Activated B cell treated with CpG ODN at 0.5 μM for 24 hours (primary cell): ENCODE measurements at regions not wholly inside any gene's neighbourhood (a gene's known extent, or its start where the extent isn't known, plus 50 kb on each side); places are given as distances from the start of the nearest gene placed in this dataset.

Experiments used
- ATAC-seq: fragments of 200-7000 bp; cut with Tn5 transposase; one replicate; pipeline ENCODE4 v1.10.0; 2021; ENCODE audit warnings: low read depth, mild to moderate bottlenecking, moderate library complexity
- CTCF ChIA-PET: fragments of 350-600 bp; sonication (Branson Sonifier 250); formaldehyde crosslinking; loops from one replicate; lab custom pipeline; 2021; ENCODE audit warnings: antibody characterized with exemption; lab: Charles Lee
- POLR2A ChIA-PET: fragments of 350-600 bp; sonication (Branson Sonifier 250); formaldehyde crosslinking; loops from one replicate; lab custom pipeline; 2021; ENCODE audit warnings: antibody characterized with exemption; lab: Charles Lee
- DNase-seq: peaks from one replicate; pipeline ENCODE4 v3.0.0; 2022
- H3K27ac Mint-ChIP-seq: one replicate; pipeline ENCODE4 v1.8.0; 2020; ENCODE audit warnings: mixed read lengths
- H3K27me3 Mint-ChIP-seq: one replicate; pipeline ENCODE4 v1.8.0; 2021; ENCODE audit warnings: mixed read lengths
- H3K36me3 Mint-ChIP-seq: one replicate; pipeline ENCODE4 v1.8.0; 2021; ENCODE audit warnings: low read depth, mixed read lengths
- H3K4me1 Mint-ChIP-seq: one replicate; pipeline ENCODE4 v1.8.0; 2021; ENCODE audit warnings: mixed read lengths
- H3K4me3 Mint-ChIP-seq: one replicate; pipeline ENCODE4 v1.8.0; 2020; ENCODE audit warnings: mild to moderate bottlenecking, mixed read lengths
- H3K9me3 Mint-ChIP-seq: one replicate; pipeline ENCODE4 v1.8.0; 2020; ENCODE audit warnings: mixed read lengths
- CTCF ChIP-seq: fragments of 200-600 bp; IDR thresholded peaks from one replicate; pipeline ENCODE4 v1.8.0; 2022; ENCODE audit warnings: antibody characterized with exemption, mild to moderate bottlenecking
- intact Hi-C: fragments of 100-400 bp; cut with micrococcal nuclease; formaldehyde crosslinking; loops from one replicate; pipeline ENCODE4 v1.15.1; 2024

- intact Hi-C loops: no loop called here
- H3K36me3 Mint-ChIP-seq: no peaks in the 10 kb centered on the region
- CTCF ChIA-PET: no interaction called here
- DNase-seq (no peak), ATAC-seq (no peak)
- no peak for TF ChIP-seq CTCF
- H3K4me3 Mint-ChIP-seq: no peak overlapping the region
- POLR2A ChIA-PET: no interaction called here
- H3K9me3 Mint-ChIP-seq: no peaks in the 10 kb centered on the region
- no peaks in the 10 kb centered on the region for H3K4me1 Mint-ChIP-seq
- peaks cover 7% of the 10 kb centered on the region for H3K27me3 Mint-ChIP-seq
- no peak overlapping the region for H3K27ac Mint-ChIP-seq
These were observed 184.7 kb downstream of the PLPP4 start for GRCh38 chr10:120641695-120642094.

- CTCF ChIA-PET: no interaction called here
- ATAC-seq (no peak), DNase-seq (no peak)
- intact Hi-C loops: no loop called here
- Mint-ChIP-seq H3K36me3 (no peaks in the 10 kb centered on the region), H3K27ac (no peak overlapping the region), H3K4me1 (no peaks in the 10 kb centered on the region), H3K9me3 (no peaks in the 10 kb centered on the region), H3K27me3 (peaks cover 3% of the 10 kb centered on the region), H3K4me3 (no peak overlapping the region)
- no peak for TF ChIP-seq CTCF
- POLR2A ChIA-PET: no interaction called here
These were observed 186.3 kb downstream of the PLPP4 start for GRCh38 chr10:120643351-120643750.

GRCh38 chr10:120644556-120645410 lies 187.8 kb downstream of the PLPP4 start:
- Mint-ChIP-seq H3K27ac (no peak overlapping the region), H3K9me3 (no peaks in the 10 kb centered on the region), H3K4me3 (no peak overlapping the region), H3K36me3 (no peaks in the 10 kb centered on the region), H3K4me1 (no peaks in the 10 kb centered on the region), H3K27me3 (peaks cover 3% of the 10 kb centered on the region)
- DNase-seq: no peak
- ATAC-seq: no peak
- TF ChIP-seq CTCF: no peak
- intact Hi-C loops: no loop called here
- ChIA-PET CTCF (no interaction called here), POLR2A (no interaction called here)

GRCh38 chr10:120646159-120646732 lies 189.2 kb downstream of the PLPP4 start:
- no peaks in the 10 kb centered on the region for H3K36me3 Mint-ChIP-seq
- H3K4me1 Mint-ChIP-seq: no peaks in the 10 kb centered on the region
- POLR2A ChIA-PET: no interaction called here
- no peak overlapping the region for H3K4me3 Mint-ChIP-seq
- intact Hi-C loops: no loop called here
- ATAC-seq (no peak), DNase-seq (no peak)
- TF ChIP-seq CTCF: no peak
- no peak overlapping the region for H3K27ac Mint-ChIP-seq
- no peaks in the 10 kb centered on the region for H3K9me3 Mint-ChIP-seq
- peaks cover 3% of the 10 kb centered on the region for H3K27me3 Mint-ChIP-seq
- CTCF ChIA-PET: no interaction called here

- ChIA-PET CTCF (no interaction called here), POLR2A (no interaction called here)
- no peak for TF ChIP-seq CTCF
- intact Hi-C loops: no loop called here
- Mint-ChIP-seq H3K9me3 (no peaks in the 10 kb centered on the region), H3K4me1 (no peaks in the 10 kb centered on the region), H3K27me3 (peaks cover 3% of the 10 kb centered on the region), H3K36me3 (no peaks in the 10 kb centered on the region), H3K27ac (no peak overlapping the region), H3K4me3 (no peak overlapping the region)
- ATAC-seq: no peak
- no peak for DNase-seq
These were observed 189.9 kb downstream of the PLPP4 start for GRCh38 chr10:120646738-120647456.
